Stimulated activated CD4-positive, alpha-beta T cell treated with anti-CD3 and anti-CD28 coated beads, Interleukin-1b, Interleukin-23, amount 100 ng/mL, for 4 hours (primary cell): ENCODE measurements at regions not wholly inside any gene's neighbourhood (a gene's known extent, or its start where the extent isn't known, plus 50 kb on each side); places are given as distances from the start of the nearest gene placed in this dataset.

Source experiments
- DNase-seq, 2 donors: peaks; one replicate each; pipeline ENCODE4 v3.0.0-alpha.2; 2020; ENCODE audit warnings: low read depth in 2 of 2

GRCh38 chr2:80858965-80859364 lies 554.4 kb upstream of the LRRTM1 start:
- DNase-seq = no peak

GRCh38 chr2:80856227-80856626 lies 551.7 kb upstream of the LRRTM1 start:
- DNase-seq = no peak

GRCh38 chr2:80854831-80855230 lies 550.3 kb upstream of the LRRTM1 start:
- no peak for DNase-seq

- DNase-seq = no peak
Observed at GRCh38 chr2:80852808-80853139, 548.2 kb upstream of the LRRTM1 start.

- DNase-seq = no peak
Observed at GRCh38 chr2:80852079-80852807, 547.7 kb upstream of the LRRTM1 start.

GRCh38 chr2:80830891-80831290 lies 526.3 kb upstream of the LRRTM1 start:
- DNase-seq = no peak

- DNase-seq = no peak
Observed at GRCh38 chr2:80822999-80823398, 518.4 kb upstream of the LRRTM1 start.

- DNase-seq = no peak
Observed at GRCh38 chr2:80815259-80815658, 510.7 kb upstream of the LRRTM1 start.

GRCh38 chr2:80786584-80786983 lies 482.0 kb upstream of the LRRTM1 start:
- no peak for DNase-seq

- no peak for DNase-seq
Observed at GRCh38 chr2:80778704-80779103, 474.2 kb upstream of the LRRTM1 start.

- DNase-seq = no peak
Observed at GRCh38 chr2:80748592-80748991, 444.0 kb upstream of the LRRTM1 start.

GRCh38 chr2:80737047-80737446 lies 432.5 kb upstream of the LRRTM1 start:
- DNase-seq = no peak

- no peak for DNase-seq
Observed at GRCh38 chr2:80725001-80725400, 420.4 kb upstream of the LRRTM1 start.

GRCh38 chr2:80722803-80723202 lies 418.3 kb upstream of the LRRTM1 start:
- DNase-seq = no peak

- DNase-seq = no peak
Observed at GRCh38 chr2:80719607-80720006, 415.1 kb upstream of the LRRTM1 start.

GRCh38 chr2:80715433-80715832 lies 410.9 kb upstream of the LRRTM1 start:
- no peak for DNase-seq

GRCh38 chr2:80711915-80712314 lies 407.4 kb upstream of the LRRTM1 start:
- DNase-seq = no peak

GRCh38 chr2:80706951-80707350 lies 402.4 kb upstream of the LRRTM1 start:
- DNase-seq = no peak

- no peak for DNase-seq
Observed at GRCh38 chr2:80706541-80706940, 402.0 kb upstream of the LRRTM1 start.

GRCh38 chr2:80703532-80703931 lies 399.0 kb upstream of the LRRTM1 start:
- no peak for DNase-seq

GRCh38 chr2:80700961-80701360 lies 396.4 kb upstream of the LRRTM1 start:
- no peak for DNase-seq
